IPS-20b (cell line): ENCODE measurements at regions not wholly inside any gene's neighbourhood (a gene's known extent, or its start where the extent isn't known, plus 50 kb on each side); places are given as distances from the start of the nearest gene placed in this dataset.

Experiments
- H3K27ac ChIP-seq: one replicate; pipeline ENCODE4 v1.5.1; 2013; ENCODE audit warnings: low read length
- H3K27me3 ChIP-seq: 2 replicates; pipeline ENCODE4 v1.6.1; 2013; ENCODE audit warnings: mild to moderate bottlenecking, low read length, inconsistent platforms; ENCODE audit not compliant: insufficient read depth
- H3K36me3 ChIP-seq: 2 replicates; pipeline ENCODE4 v1.6.1; 2013; ENCODE audit warnings: low read depth, mild to moderate bottlenecking, inconsistent platforms, low read length, moderate library complexity; ENCODE audit not compliant: insufficient read depth
- H3K4me1 ChIP-seq: 2 replicates; pipeline ENCODE4 v1.6.1; 2013; ENCODE audit warnings: mild to moderate bottlenecking, control low read depth, inconsistent platforms, low read length, moderate library complexity; ENCODE audit not compliant: insufficient read depth
- H3K4me3 ChIP-seq: 2 replicates; pipeline ENCODE4 v1.5.1; 2013; ENCODE audit warnings: mild to moderate bottlenecking, low read length, inconsistent platforms
- H3K9ac ChIP-seq: 2 replicates; pipeline ENCODE4 v1.6.1; 2013; ENCODE audit warnings: low read depth, mild to moderate bottlenecking, inconsistent platforms, low read length, moderate library complexity
- H3K9me3 ChIP-seq: 2 replicates; pipeline ENCODE4 v1.6.1; 2013; ENCODE audit warnings: mild to moderate bottlenecking, low read depth, low read length, inconsistent platforms; ENCODE audit not compliant: insufficient read depth

GRCh38 chr10:36647540-36647939 lies 477.9 kb upstream of the ANKRD30A start:
- Histone ChIP-seq H3K4me1 (peaks cover 7% of the 10 kb centered on the region), H3K36me3 (no peaks in the 10 kb centered on the region), H3K4me3 (no peak overlapping the region), H3K9ac (no peak overlapping the region), H3K27ac (no peak overlapping the region), H3K9me3 (peaks cover 8% of the 10 kb centered on the region; the same call in 1 of the 2 replicates), H3K27me3 (no peaks in the 10 kb centered on the region)

GRCh38 chr10:36640626-36641025 lies 484.8 kb upstream of the ANKRD30A start:
- H3K4me1 ChIP-seq = peaks cover 7% of the 10 kb centered on the region
- H3K9ac ChIP-seq = no peak overlapping the region
- no peak overlapping the region for H3K4me3 ChIP-seq
- H3K27me3 ChIP-seq = no peaks in the 10 kb centered on the region
- H3K27ac ChIP-seq = no peak overlapping the region
- H3K9me3 ChIP-seq = no peaks in the 10 kb centered on the region
- H3K36me3 ChIP-seq = no peaks in the 10 kb centered on the region

- Histone ChIP-seq H3K36me3 (no peaks in the 10 kb centered on the region), H3K27me3 (no peaks in the 10 kb centered on the region), H3K4me1 (no peaks in the 10 kb centered on the region), H3K27ac (no peak overlapping the region), H3K4me3 (no peak overlapping the region), H3K9me3 (no peaks in the 10 kb centered on the region), H3K9ac (no peak overlapping the region)
Observed at GRCh38 chr10:36638462-36639155, 486.8 kb upstream of the ANKRD30A start.

- no peak overlapping the region for H3K27ac ChIP-seq
- H3K9me3 ChIP-seq = no peaks in the 10 kb centered on the region
- H3K36me3 ChIP-seq = no peaks in the 10 kb centered on the region
Observed at GRCh38 chr10:36636879-36637278, 488.5 kb upstream of the ANKRD30A start.

GRCh38 chr10:36636285-36636839 lies 489.0 kb upstream of the ANKRD30A start:
- Histone ChIP-seq H3K4me3 (no peak overlapping the region), H3K27me3 (no peaks in the 10 kb centered on the region), H3K9me3 (no peaks in the 10 kb centered on the region), H3K36me3 (no peaks in the 10 kb centered on the region), H3K27ac (no peak overlapping the region), H3K9ac (no peak overlapping the region), H3K4me1 (no peaks in the 10 kb centered on the region)

More at GRCh38 chr10:36636879-36637278, 488.5 kb upstream of the ANKRD30A start:
- Histone ChIP-seq H3K27me3 (no peaks in the 10 kb centered on the region), H3K4me1 (no peaks in the 10 kb centered on the region), H3K9ac (no peak overlapping the region), H3K4me3 (no peak overlapping the region)

GRCh38 chr10:36634916-36635315 lies 490.5 kb upstream of the ANKRD30A start:
- Histone ChIP-seq H3K27ac (no peak overlapping the region), H3K9ac (no peak overlapping the region), H3K9me3 (no peaks in the 10 kb centered on the region), H3K4me3 (no peak overlapping the region), H3K27me3 (no peaks in the 10 kb centered on the region), H3K4me1 (no peaks in the 10 kb centered on the region), H3K36me3 (no peaks in the 10 kb centered on the region)

GRCh38 chr10:36630267-36630666 lies 495.1 kb upstream of the ANKRD30A start:
- H3K9ac ChIP-seq = no peak overlapping the region
- H3K4me3 ChIP-seq = no peak overlapping the region
- no peaks in the 10 kb centered on the region for H3K27me3 ChIP-seq
- H3K27ac ChIP-seq = no peak overlapping the region
- no peaks in the 10 kb centered on the region for H3K9me3 ChIP-seq
- no peaks in the 10 kb centered on the region for H3K36me3 ChIP-seq
- H3K4me1 ChIP-seq = no peaks in the 10 kb centered on the region

GRCh38 chr10:36629476-36629875 lies 495.9 kb upstream of the ANKRD30A start:
- H3K9me3 ChIP-seq = no peaks in the 10 kb centered on the region
- H3K27ac ChIP-seq = no peak overlapping the region
- no peak overlapping the region for H3K9ac ChIP-seq
- H3K4me1 ChIP-seq = no peaks in the 10 kb centered on the region
- no peaks in the 10 kb centered on the region for H3K36me3 ChIP-seq
- H3K27me3 ChIP-seq = no peaks in the 10 kb centered on the region
- no peak overlapping the region for H3K4me3 ChIP-seq

- Histone ChIP-seq H3K4me1 (no peaks in the 10 kb centered on the region), H3K27ac (no peak overlapping the region), H3K27me3 (no peaks in the 10 kb centered on the region), H3K9me3 (no peaks in the 10 kb centered on the region), H3K36me3 (no peaks in the 10 kb centered on the region), H3K4me3 (no peak overlapping the region), H3K9ac (no peak overlapping the region)
Observed at GRCh38 chr10:36624551-36625100, 500.8 kb upstream of the ANKRD30A start.

GRCh38 chr10:36621346-36621745 lies 504.1 kb upstream of the ANKRD30A start:
- Histone ChIP-seq H3K9me3 (no peaks in the 10 kb centered on the region), H3K4me1 (no peaks in the 10 kb centered on the region), H3K4me3 (no peak overlapping the region), H3K27ac (no peak overlapping the region), H3K27me3 (no peaks in the 10 kb centered on the region), H3K36me3 (no peaks in the 10 kb centered on the region), H3K9ac (no peak overlapping the region)

GRCh38 chr10:36612436-36612835 lies 513.0 kb upstream of the ANKRD30A start:
- no peaks in the 10 kb centered on the region; the same call in 1 of the 2 replicates for H3K4me1 ChIP-seq
- no peak overlapping the region for H3K27ac ChIP-seq
- no peak overlapping the region for H3K4me3 ChIP-seq
- H3K36me3 ChIP-seq = no peaks in the 10 kb centered on the region
- H3K9me3 ChIP-seq = no peaks in the 10 kb centered on the region
- H3K27me3 ChIP-seq = no peaks in the 10 kb centered on the region
- H3K9ac ChIP-seq = no peak overlapping the region

GRCh38 chr10:36608866-36609265 lies 516.5 kb upstream of the ANKRD30A start:
- H3K9me3 ChIP-seq = no peaks in the 10 kb centered on the region
- no peak overlapping the region for H3K4me3 ChIP-seq
- no peak overlapping the region for H3K27ac ChIP-seq
- H3K9ac ChIP-seq = no peak overlapping the region
- H3K4me1 ChIP-seq = no peaks in the 10 kb centered on the region; the same call in 1 of the 2 replicates
- no peaks in the 10 kb centered on the region for H3K27me3 ChIP-seq
- H3K36me3 ChIP-seq = no peaks in the 10 kb centered on the region
